ENCODE measurements at regions not wholly inside any gene's neighbourhood (a gene's known extent, or its start where the extent isn't known, plus 50 kb on each side); places are given as distances from the start of the nearest gene placed in this dataset.

DNA sequence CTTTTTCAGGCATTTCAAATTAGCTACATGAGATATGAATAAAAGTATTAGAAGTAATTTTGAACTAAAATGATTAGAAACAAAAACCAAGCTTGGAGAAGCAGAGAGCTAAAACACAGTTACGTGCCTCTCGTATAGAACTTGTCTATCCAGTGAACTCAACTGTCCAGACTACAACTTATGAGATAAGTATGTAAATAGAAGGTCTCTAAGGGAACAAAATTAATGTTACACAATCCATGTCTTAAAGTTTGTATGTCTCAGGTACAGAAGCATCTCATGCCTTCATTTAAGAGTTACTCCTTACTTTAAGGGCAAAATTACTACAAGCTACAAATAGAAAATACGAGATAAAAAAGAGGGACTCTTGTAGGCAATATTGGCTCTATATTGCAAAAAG is 316.8 kb downstream of the CETN3 start:
- POLR2A ChIA-PET (ENCODE audit: unreplicated experiment), result no interaction called here
- dilution Hi-C loops (cut with HindIII; ENCODE audit: low sequenced_read_pairs, unreplicated experiment), result no loop called here

More for the DNA sequence above, 316.8 kb downstream of the CETN3 start:
- intact Hi-C loops (cut with micrococcal nuclease) (no loop called here), in situ Hi-C loops (cut with MboI; ENCODE audit: low sequenced_read_pairs) (no loop called here)
- no peak overlapping the region for H3K4me3 ChIP-seq (ENCODE audit: insufficient read depth, low read depth, low read length)
- no peak overlapping the region for H3K4me2 ChIP-seq (ENCODE audit: low read depth, low read length)
- H3K79me1 ChIP-seq (ENCODE audit: low read depth in 1 of 2, low read length in 2 of 2), result no peaks in the 10 kb centered on the region
- H3K14ac ChIP-seq (replicated peaks; ENCODE audit: low read depth, low read length), result no peak overlapping the region
- H2BK120ac ChIP-seq (ENCODE audit: low read depth, low read length), result no peak overlapping the region
- H3K27me3 ChIP-seq (ENCODE audit: control insufficient read depth, insufficient read depth, low read length), result no peaks in the 10 kb centered on the region
- H2BK5ac ChIP-seq (ENCODE audit: low read depth, low read length, poor library complexity, severe bottlenecking), result no peak overlapping the region
- no peaks in the 10 kb centered on the region for H3K9me1 ChIP-seq (ENCODE audit: insufficient read depth, low read length)
- H2BK15ac ChIP-seq (ENCODE audit: low read depth, low read length), result no peak overlapping the region
- H4K20me1 ChIP-seq (ENCODE audit: insufficient read depth, low read length), result no peaks in the 10 kb centered on the region
- H3K23ac ChIP-seq (ENCODE audit: low read depth, low read length), result no peak overlapping the region
- no peak overlapping the region for H2AK9ac ChIP-seq (replicated peaks; ENCODE audit: low read depth, low read length, poor library complexity)
- CTCF ChIA-PET, result no interaction called here
- no peak overlapping the region for H4K8ac ChIP-seq (ENCODE audit: low read depth in 2 of 2, low read length in 2 of 2)
- H3K27ac ChIP-seq (ENCODE audit: insufficient read depth, low read length), result no peak overlapping the region
- H4K91ac ChIP-seq (ENCODE audit: insufficient read depth, low read depth, low read length), result no peak overlapping the region
- no peaks in the 10 kb centered on the region for H3K9me3 ChIP-seq (ENCODE audit: control insufficient read depth, insufficient read depth, low read length)
- H3K4me1 ChIP-seq (ENCODE audit: control insufficient read depth, insufficient read depth, low read length), result no peaks in the 10 kb centered on the region
- H2AK5ac ChIP-seq (ENCODE audit: low read depth, low read length), result no peak overlapping the region
- ATAC-seq (ENCODE audit: low read depth), result no peak
- no peak for DNase-seq
- no peak overlapping the region for H3K9ac ChIP-seq (ENCODE audit: low read depth, low read length)
- no peak overlapping the region for H4K5ac ChIP-seq (ENCODE audit: low read depth, low read length)
- H2BK20ac ChIP-seq (ENCODE audit: low read depth, low read length), result no peak overlapping the region
- no TSS peak for BruUV-seq (replicated peaks)
- TF ChIP-seq MXI1 (IDR thresholded peaks at IDR 0.05; ENCODE audit: borderline replicate concordance, low read depth, low read length) (no peak), NFE2L2 (IDR thresholded peaks at IDR 0.05; ENCODE audit: low read depth, low read length) (no peak), MAFK (IDR thresholded peaks at IDR 0.05; ENCODE audit: low read depth, low read length) (no peak), RAD21 (IDR thresholded peaks at IDR 0.05; ENCODE audit: low read length) (no peak), SMC3 (IDR thresholded peaks at IDR 0.05; ENCODE audit: low read depth, low read length) (no peak), BHLHE40 (IDR thresholded peaks at IDR 0.05; ENCODE audit: low read depth, low read length) (no peak), MAZ (IDR thresholded peaks at IDR 0.05; ENCODE audit: borderline replicate concordance, low read depth, low read length) (no peak), CEBPB (IDR thresholded peaks at IDR 0.05; ENCODE audit: low read depth, low read length) (no peak), RCOR1 (IDR thresholded peaks at IDR 0.05; ENCODE audit: insufficient replicate concordance, low read length) (no peak), POLR2A (IDR thresholded peaks at IDR 0.05; ENCODE audit: low read depth, low read length) (no peak), RFX5 (IDR thresholded peaks at IDR 0.05; ENCODE audit: low read depth, low read length) (no peak), CHD1 (IDR thresholded peaks at IDR 0.05; ENCODE audit: low read depth, low read length) (no peak), FOS (IDR thresholded peaks at IDR 0.05; ENCODE audit: low read depth, low read length) (no peak)
- TF ChIP-seq, protein P1, sequence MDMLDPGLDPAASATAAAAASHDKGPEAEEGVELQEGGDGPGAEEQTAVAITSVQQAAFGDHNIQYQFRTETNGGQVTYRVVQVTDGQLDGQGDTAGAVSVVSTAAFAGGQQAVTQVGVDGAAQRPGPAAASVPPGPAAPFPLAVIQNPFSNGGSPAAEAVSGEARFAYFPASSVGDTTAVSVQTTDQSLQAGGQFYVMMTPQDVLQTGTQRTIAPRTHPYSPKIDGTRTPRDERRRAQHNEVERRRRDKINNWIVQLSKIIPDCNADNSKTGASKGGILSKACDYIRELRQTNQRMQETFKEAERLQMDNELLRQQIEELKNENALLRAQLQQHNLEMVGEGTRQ (IDR thresholded peaks at IDR 0.05; ENCODE audit: low read depth, low read length), result no peak
- TF ChIP-seq, protein P2, sequence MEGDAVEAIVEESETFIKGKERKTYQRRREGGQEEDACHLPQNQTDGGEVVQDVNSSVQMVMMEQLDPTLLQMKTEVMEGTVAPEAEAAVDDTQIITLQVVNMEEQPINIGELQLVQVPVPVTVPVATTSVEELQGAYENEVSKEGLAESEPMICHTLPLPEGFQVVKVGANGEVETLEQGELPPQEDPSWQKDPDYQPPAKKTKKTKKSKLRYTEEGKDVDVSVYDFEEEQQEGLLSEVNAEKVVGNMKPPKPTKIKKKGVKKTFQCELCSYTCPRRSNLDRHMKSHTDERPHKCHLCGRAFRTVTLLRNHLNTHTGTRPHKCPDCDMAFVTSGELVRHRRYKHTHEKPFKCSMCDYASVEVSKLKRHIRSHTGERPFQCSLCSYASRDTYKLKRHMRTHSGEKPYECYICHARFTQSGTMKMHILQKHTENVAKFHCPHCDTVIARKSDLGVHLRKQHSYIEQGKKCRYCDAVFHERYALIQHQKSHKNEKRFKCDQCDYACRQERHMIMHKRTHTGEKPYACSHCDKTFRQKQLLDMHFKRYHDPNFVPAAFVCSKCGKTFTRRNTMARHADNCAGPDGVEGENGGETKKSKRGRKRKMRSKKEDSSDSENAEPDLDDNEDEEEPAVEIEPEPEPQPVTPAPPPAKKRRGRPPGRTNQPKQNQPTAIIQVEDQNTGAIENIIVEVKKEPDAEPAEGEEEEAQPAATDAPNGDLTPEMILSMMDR (conservative IDR thresholded peaks at IDR 0.05; ENCODE audit: low read depth, low read length), result no peak
- TF ChIP-seq, protein P3, sequence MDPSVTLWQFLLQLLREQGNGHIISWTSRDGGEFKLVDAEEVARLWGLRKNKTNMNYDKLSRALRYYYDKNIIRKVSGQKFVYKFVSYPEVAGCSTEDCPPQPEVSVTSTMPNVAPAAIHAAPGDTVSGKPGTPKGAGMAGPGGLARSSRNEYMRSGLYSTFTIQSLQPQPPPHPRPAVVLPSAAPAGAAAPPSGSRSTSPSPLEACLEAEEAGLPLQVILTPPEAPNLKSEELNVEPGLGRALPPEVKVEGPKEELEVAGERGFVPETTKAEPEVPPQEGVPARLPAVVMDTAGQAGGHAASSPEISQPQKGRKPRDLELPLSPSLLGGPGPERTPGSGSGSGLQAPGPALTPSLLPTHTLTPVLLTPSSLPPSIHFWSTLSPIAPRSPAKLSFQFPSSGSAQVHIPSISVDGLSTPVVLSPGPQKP (IDR thresholded peaks at IDR 0.05; ENCODE audit: borderline replicate concordance, low read depth, low read length), result no peak
- no CpG with 5 or more reads among the region's 3 CpGs for WGBS, 2 experiments (ENCODE audit: extremely low coverage in 2 of 2, insufficient read length in 1 of 2)
- no peak overlapping the region for H2AFZ ChIP-seq (replicated peaks; ENCODE audit: low read length, poor library complexity)
- H3K36me3 ChIP-seq (ENCODE audit: control insufficient read depth, insufficient read depth, low read length), result no peaks in the 10 kb centered on the region
- no peak overlapping the region for H3K4ac ChIP-seq (ENCODE audit: low read depth, low read length)
- no peak overlapping the region for H3K56ac ChIP-seq (ENCODE audit: extremely low read depth, insufficient read depth, low read length)
- H3K18ac ChIP-seq (ENCODE audit: low read depth, low read length), result no peak overlapping the region
